ENCODE measurements at regions not wholly inside any gene's neighbourhood (a gene's known extent, or its start where the extent isn't known, plus 50 kb on each side); places are given as distances from the start of the nearest gene placed in this dataset.

GRCh38 chr12:113571713-113572112, 100.0 kb upstream of the LHX5 start:
- H3K9ac ChIP-seq (ENCODE audit: low read length in 3 of 3): no peak overlapping the region
- DNase-seq: no peak
- no peaks in the 10 kb centered on the region for H3K27me3 ChIP-seq (ENCODE audit: control insufficient read depth, insufficient read depth, low read length)
- intact Hi-C loops (cut with DNase I): no loop called here
- no peak for FAIRE-seq
- no peak overlapping the region for H3K27ac ChIP-seq (ENCODE audit: low read depth in 2 of 2, low read length in 2 of 2)
- no peaks in the 10 kb centered on the region for H3K9me3 ChIP-seq (ENCODE audit: control insufficient read depth in 2 of 3, insufficient read depth in 1 of 3, low read length in 3 of 3)
- no peak for TF ChIP-seq CTCF (IDR thresholded peaks at IDR 0.05; ENCODE audit: borderline replicate concordance, extremely low read depth, insufficient read depth)
- H3K4me3 ChIP-seq (ENCODE audit: low read length in 3 of 3): no peak overlapping the region
- no peaks in the 10 kb centered on the region for H3K36me3 ChIP-seq (ENCODE audit: control insufficient read depth in 2 of 3, insufficient read depth in 3 of 3, low read length in 3 of 3)
- no peaks in the 10 kb centered on the region for H3K4me1 ChIP-seq (ENCODE audit: control insufficient read depth in 2 of 3, insufficient read depth in 2 of 3, low read depth in 1 of 3, low read length in 3 of 3)

GRCh38 chr12:113569806-113570205, 98.1 kb upstream of the LHX5 start:
- TF ChIP-seq CTCF (IDR thresholded peaks at IDR 0.05; ENCODE audit: borderline replicate concordance, extremely low read depth, insufficient read depth): no peak
- H3K27me3 ChIP-seq (ENCODE audit: control insufficient read depth, insufficient read depth, low read length): no peaks in the 10 kb centered on the region
- H3K9me3 ChIP-seq (ENCODE audit: control insufficient read depth in 2 of 3, insufficient read depth in 1 of 3, low read length in 3 of 3): no peaks in the 10 kb centered on the region
- no peaks in the 10 kb centered on the region for H3K4me1 ChIP-seq (ENCODE audit: control insufficient read depth in 2 of 3, insufficient read depth in 2 of 3, low read depth in 1 of 3, low read length in 3 of 3)
- no peak for DNase-seq
- no peaks in the 10 kb centered on the region for H3K36me3 ChIP-seq (ENCODE audit: control insufficient read depth in 2 of 3, insufficient read depth in 3 of 3, low read length in 3 of 3)
- intact Hi-C loops (cut with DNase I): no loop called here
- H3K4me3 ChIP-seq (ENCODE audit: low read length in 3 of 3): no peak overlapping the region
- H3K27ac ChIP-seq (ENCODE audit: low read depth in 2 of 2, low read length in 2 of 2): no peak overlapping the region
- H3K9ac ChIP-seq (ENCODE audit: low read length in 3 of 3): no peak overlapping the region
- FAIRE-seq: no peak

GRCh38 chr12:113568021-113568420, 96.3 kb upstream of the LHX5 start:
- intact Hi-C loops (cut with DNase I): no loop called here
- H3K9ac ChIP-seq (ENCODE audit: low read length in 3 of 3): no peak overlapping the region
- DNase-seq (no peak), FAIRE-seq (no peak)
- TF ChIP-seq CTCF (IDR thresholded peaks at IDR 0.05; ENCODE audit: borderline replicate concordance, extremely low read depth, insufficient read depth): no peak
- H3K36me3 ChIP-seq (ENCODE audit: control insufficient read depth in 2 of 3, insufficient read depth in 3 of 3, low read length in 3 of 3): no peaks in the 10 kb centered on the region
- H3K9me3 ChIP-seq (ENCODE audit: control insufficient read depth in 2 of 3, insufficient read depth in 1 of 3, low read length in 3 of 3): no peaks in the 10 kb centered on the region
- H3K27me3 ChIP-seq (ENCODE audit: control insufficient read depth, insufficient read depth, low read length): no peaks in the 10 kb centered on the region
- H3K4me1 ChIP-seq (ENCODE audit: control insufficient read depth in 2 of 3, insufficient read depth in 2 of 3, low read depth in 1 of 3, low read length in 3 of 3): no peaks in the 10 kb centered on the region
- no peak overlapping the region for H3K27ac ChIP-seq (ENCODE audit: low read depth in 2 of 2, low read length in 2 of 2)
- H3K4me3 ChIP-seq (ENCODE audit: low read length in 3 of 3): no peak overlapping the region

GRCh38 chr12:113565368-113565767, 93.7 kb upstream of the LHX5 start:
- Histone ChIP-seq H3K9me3 (ENCODE audit: control insufficient read depth in 2 of 3, insufficient read depth in 1 of 3, low read length in 3 of 3) (no peaks in the 10 kb centered on the region), H3K36me3 (ENCODE audit: control insufficient read depth in 2 of 3, insufficient read depth in 3 of 3, low read length in 3 of 3) (no peaks in the 10 kb centered on the region), H3K27me3 (ENCODE audit: control insufficient read depth, insufficient read depth, low read length) (no peaks in the 10 kb centered on the region), H3K4me1 (ENCODE audit: control insufficient read depth in 2 of 3, insufficient read depth in 2 of 3, low read depth in 1 of 3, low read length in 3 of 3) (no peaks in the 10 kb centered on the region), H3K9ac (ENCODE audit: low read length in 3 of 3) (no peak overlapping the region), H3K27ac (ENCODE audit: low read depth in 2 of 2, low read length in 2 of 2) (no peak overlapping the region), H3K4me3 (ENCODE audit: low read length in 3 of 3) (no peak overlapping the region)
- FAIRE-seq (no peak), DNase-seq (peak in 3 of 5 donors; percentile 23 to 62 (median 41))
- no peak for TF ChIP-seq CTCF (IDR thresholded peaks at IDR 0.05; ENCODE audit: borderline replicate concordance, extremely low read depth, insufficient read depth)
- intact Hi-C loops (cut with DNase I): no loop called here

Data from kidney (tissue), 13 donors.